BLaER1 (cell line): ENCODE measurements at regions not wholly inside any gene's neighbourhood (a gene's known extent, or its start where the extent isn't known, plus 50 kb on each side); places are given as distances from the start of the nearest gene placed in this dataset.

Experiments used
- H3K27ac ChIP-seq: shearing (Covaris generic); formaldehyde crosslinking; 2 replicates; pipeline ENCODE4 v1.8.1; 2022
- H3K27me3 ChIP-seq: shearing (Covaris generic); formaldehyde crosslinking; 2 replicates; pipeline ENCODE4 v1.8.1; 2022
- H3K36me3 ChIP-seq: shearing (Covaris generic); formaldehyde crosslinking; 2 replicates; pipeline ENCODE4 v1.8.1; 2022
- H3K4me1 ChIP-seq: shearing (Covaris generic); formaldehyde crosslinking; 2 replicates; pipeline ENCODE4 v1.8.1; 2022
- H3K4me2 ChIP-seq: shearing (Covaris generic); formaldehyde crosslinking; 2 replicates; pipeline ENCODE4 v1.8.1; 2022
- H3K4me3 ChIP-seq: shearing (Covaris generic); formaldehyde crosslinking; 2 replicates; pipeline ENCODE4 v1.8.1; 2022
- H3K9ac ChIP-seq: shearing (Covaris generic); formaldehyde crosslinking; 2 replicates; pipeline ENCODE4 v1.8.1; 2022
- H3K9me3 ChIP-seq: shearing (Covaris generic); formaldehyde crosslinking; 2 replicates; pipeline ENCODE4 v1.8.1; 2022
- H4K20me1 ChIP-seq: shearing (Covaris generic); formaldehyde crosslinking; 2 replicates; pipeline ENCODE4 v1.8.1; 2022
- Cebpa-rat ChIP-seq: shearing (Covaris generic); IDR thresholded peaks from 2 replicates; pipeline ENCODE4 v1.8.1; 2022

DNA sequence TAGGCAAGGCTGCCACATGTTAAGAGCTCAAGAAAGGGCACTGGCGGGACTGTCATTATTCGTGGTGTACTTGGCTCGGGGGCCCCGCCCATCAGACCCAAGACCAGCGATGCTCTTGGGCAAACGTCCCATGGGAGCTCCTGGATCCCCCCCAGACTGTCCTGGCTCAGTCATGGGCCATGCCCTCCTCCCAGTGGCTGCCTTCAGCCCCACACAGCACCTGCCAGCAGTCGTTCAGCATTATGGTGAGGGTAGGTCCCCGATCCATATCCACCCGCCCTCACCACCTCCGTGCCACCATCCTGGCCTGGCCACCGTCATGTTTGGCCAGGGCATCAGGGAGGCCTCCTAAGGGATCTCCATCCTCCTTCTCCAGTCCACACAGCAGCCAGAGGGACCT is 51.4 kb upstream of the IQSEC1 start:
- no peak for TF ChIP-seq Cebpa-rat
- no peaks in the 10 kb centered on the region for H3K9me3 ChIP-seq
- no peaks in the 10 kb centered on the region for H3K36me3 ChIP-seq
- no peak overlapping the region for H3K9ac ChIP-seq
- no peak overlapping the region for H3K4me3 ChIP-seq
- H4K20me1 ChIP-seq = no peaks in the 10 kb centered on the region
- peaks cover 5% of the 10 kb centered on the region for H3K4me1 ChIP-seq
- no peak overlapping the region for H3K4me2 ChIP-seq
- no peak overlapping the region for H3K27ac ChIP-seq
- H3K27me3 ChIP-seq = no peaks in the 10 kb centered on the region

DNA sequence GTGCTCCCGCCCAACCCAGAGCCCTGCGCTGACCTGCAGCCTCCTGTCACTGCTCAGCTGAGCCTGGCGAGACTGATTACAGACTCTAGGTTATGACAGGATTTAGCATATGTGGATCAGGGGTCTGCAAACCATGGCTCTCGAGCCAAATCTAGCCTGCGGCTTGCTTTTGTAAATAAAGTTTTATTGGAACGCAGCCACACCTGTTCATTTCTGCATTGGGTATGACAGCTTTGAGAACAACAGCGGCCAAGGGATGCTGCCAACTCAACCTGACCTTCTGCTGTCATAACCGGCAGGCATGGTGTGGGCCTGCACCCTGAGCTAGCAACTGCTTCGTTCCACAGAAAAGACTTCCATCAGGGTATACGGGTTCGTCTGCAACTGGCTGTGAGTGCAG is 50.5 kb upstream of the IQSEC1 start:
- no peak for TF ChIP-seq Cebpa-rat
- no peaks in the 10 kb centered on the region for H3K36me3 ChIP-seq
- no peak overlapping the region for H3K9ac ChIP-seq
- no peaks in the 10 kb centered on the region for H3K27me3 ChIP-seq
- H3K4me2 ChIP-seq = no peak overlapping the region
- peaks cover 14% of the 10 kb centered on the region for H3K4me1 ChIP-seq
- H4K20me1 ChIP-seq = no peaks in the 10 kb centered on the region
- no peak overlapping the region for H3K27ac ChIP-seq
- no peaks in the 10 kb centered on the region for H3K9me3 ChIP-seq
- H3K4me3 ChIP-seq = no peak overlapping the region

DNA sequence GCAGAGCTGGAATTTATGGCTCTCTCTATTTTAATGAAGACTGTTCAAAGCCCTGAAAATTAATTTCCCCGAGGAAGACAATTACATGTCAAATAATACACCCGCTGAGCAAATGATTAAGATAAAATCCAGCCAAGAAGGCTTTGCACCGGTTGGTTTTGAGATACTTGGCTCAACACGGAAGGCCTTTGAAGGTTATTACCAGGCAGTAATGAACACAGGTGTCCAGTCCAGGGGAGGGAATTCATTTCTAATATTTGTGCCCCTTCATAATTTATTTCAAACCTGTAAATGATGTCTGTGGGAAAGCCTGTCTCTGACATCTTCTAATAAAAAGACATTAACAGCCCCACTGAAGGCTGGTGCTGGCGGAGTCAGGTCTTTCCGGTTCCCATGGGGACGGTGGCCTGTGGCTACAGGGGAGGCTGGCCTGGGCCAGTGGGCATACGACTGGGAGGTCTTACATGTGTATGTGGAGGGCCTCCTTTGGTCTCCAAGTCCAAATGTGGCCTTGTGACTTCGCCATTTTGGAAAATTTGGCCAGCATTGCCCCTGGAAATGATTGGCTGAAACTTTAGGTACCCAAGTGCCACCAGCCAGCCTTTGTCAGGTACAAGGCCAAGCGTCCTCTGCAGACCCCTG is 49.9 kb upstream of the IQSEC1 start:
- no peaks in the 10 kb centered on the region for H4K20me1 ChIP-seq
- H3K36me3 ChIP-seq = no peaks in the 10 kb centered on the region
- H3K4me2 ChIP-seq = no peak overlapping the region
- H3K4me1 ChIP-seq = peaks cover 14% of the 10 kb centered on the region
- no peaks in the 10 kb centered on the region for H3K27me3 ChIP-seq
- H3K9ac ChIP-seq = no peak overlapping the region
- H3K9me3 ChIP-seq = no peaks in the 10 kb centered on the region
- no peak overlapping the region for H3K27ac ChIP-seq
- H3K4me3 ChIP-seq = no peak overlapping the region
- TF ChIP-seq Cebpa-rat = no peak
